Stimulated activated CD4-positive, alpha-beta T cell treated with anti-CD3 and anti-CD28 coated beads, Interleukin-1b, Interleukin-23, amount 100 ng/mL, for 1 hour (primary cell): ENCODE measurements at regions not wholly inside any gene's neighbourhood (a gene's known extent, or its start where the extent isn't known, plus 50 kb on each side); places are given as distances from the start of the nearest gene placed in this dataset.

ENCODE experiments used
- DNase-seq, 2 donors: peaks; one replicate each; pipeline ENCODE4 v3.0.0-alpha.2; 2020; ENCODE audit warnings: low read depth in 2 of 2

DNA sequence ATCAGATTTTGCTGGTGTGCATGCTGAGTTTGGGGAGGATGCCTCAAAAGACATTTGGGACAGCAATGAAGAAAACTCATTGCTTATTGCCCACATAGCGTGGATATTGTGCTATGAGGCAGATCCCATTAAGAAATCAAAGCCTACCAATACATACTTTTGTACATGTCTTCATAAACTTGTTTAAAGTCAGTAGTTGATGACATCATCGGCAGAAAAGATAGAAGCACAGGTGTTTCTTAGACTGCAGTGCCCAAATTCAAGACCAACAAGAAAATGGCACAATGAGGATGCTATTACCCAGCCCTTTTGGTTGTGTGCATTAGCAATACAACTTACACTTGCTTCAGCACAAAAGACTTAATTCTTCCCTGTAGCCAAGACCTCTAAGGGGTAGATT, 428.7 kb upstream of the RARB start:
- DNase-seq, result no peak

DNA sequence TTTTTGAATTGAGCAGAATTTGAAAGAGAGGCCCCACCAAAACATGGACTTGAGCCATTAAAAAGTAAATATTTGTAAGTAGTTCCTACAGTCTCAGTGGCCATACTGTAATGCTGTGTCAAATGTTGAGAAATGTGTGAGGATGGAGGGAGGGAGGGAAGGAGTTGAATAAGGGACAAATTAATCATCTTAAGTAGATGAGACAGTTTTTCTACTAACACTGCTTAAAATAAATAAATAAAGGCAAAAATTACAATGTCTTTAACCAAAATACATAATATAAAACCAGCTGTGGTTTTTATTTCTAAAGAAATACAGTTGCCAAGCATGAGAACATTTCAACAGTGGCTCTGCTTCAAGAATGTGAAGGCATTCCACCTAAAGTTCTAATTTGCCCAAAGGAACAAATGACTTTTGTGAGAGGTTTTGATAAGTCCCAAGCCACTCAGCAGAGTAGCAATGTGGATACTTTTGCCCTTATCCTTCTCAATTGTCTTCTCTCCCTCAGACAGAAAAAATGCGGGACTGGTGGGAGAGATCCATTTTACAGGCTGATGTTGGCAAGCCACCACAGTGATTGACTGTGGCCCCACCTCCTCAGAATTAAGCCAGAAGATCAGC, 427.0 kb upstream of the RARB start:
- no peak for DNase-seq

- DNase-seq, result no peak
Measured at GRCh38 chr3:25002052-25002451, 426.0 kb upstream of the RARB start.

GRCh38 chr3:25007974-25008658, 419.9 kb upstream of the RARB start:
- DNase-seq, result no peak

DNA sequence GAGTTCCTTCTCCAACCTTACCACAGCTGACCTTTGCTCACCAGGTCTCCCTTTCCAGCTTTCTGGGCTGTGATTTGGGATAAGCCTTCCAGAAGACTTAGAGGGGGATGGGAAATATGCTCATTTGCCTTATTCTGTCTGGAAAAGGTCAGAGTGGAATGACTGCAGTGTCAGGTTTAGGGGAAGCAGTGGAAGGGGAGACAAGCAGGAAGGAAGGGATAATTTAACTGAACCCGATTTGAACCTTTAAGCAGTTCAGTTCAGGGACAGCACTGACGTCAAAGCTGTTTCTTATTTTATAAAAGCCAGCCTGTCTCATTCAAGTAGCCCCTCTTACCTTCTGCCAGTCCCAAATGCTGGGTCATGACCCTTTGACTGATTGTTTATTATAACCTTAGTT, 418.4 kb upstream of the RARB start:
- DNase-seq, result no peak

DNA sequence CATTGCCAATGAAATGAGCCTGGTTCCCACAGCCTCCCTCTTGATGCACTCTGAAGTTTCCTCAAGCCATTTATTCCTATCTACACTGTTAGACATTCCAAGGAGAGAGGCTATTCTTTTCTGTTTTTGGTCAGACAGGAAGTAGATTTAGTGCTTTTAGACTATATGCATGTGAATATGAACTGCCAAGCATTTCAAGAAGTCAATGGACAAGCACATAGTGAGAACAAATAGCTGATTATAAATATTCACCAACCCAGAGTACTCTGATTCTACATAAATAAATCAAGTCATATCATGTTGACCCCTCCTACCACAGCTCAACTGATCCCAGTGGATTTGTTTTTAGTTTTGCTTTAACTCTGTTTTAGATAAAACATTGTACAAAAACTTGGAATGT, 412.5 kb upstream of the RARB start:
- no peak for DNase-seq

- DNase-seq, result no peak
Measured at GRCh38 chr3:25018909-25019308, 409.2 kb upstream of the RARB start.

GRCh38 chr3:25019506-25019905, 408.6 kb upstream of the RARB start:
- DNase-seq, result no peak

- no peak for DNase-seq
Measured at GRCh38 chr3:25021816-25022215, 406.2 kb upstream of the RARB start.

DNA sequence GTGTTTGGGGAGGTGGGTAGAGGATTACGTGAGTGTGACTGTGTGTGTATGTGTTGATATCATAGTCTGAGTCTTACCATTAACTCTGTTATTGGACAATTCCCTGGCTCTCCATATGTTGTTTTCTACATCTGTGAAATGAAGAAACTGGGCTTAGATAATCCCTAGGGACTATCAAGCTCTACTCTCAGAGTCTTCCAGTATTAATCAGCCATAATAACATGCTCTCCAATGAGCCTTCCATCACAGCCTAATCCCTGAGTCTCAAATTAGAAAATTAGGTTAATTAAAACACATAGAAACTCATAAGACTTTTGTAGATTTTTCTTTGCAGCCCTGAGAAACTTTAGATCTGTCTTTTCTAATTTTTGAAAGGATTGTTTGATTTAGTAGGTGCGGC, 404.2 kb upstream of the RARB start:
- no peak for DNase-seq

GRCh38 chr3:25025236-25025635, 402.8 kb upstream of the RARB start:
- no peak for DNase-seq

- no peak for DNase-seq
Measured at GRCh38 chr3:25027650-25028049, 400.4 kb upstream of the RARB start.

GRCh38 chr3:25029820-25030219, 398.2 kb upstream of the RARB start:
- DNase-seq, result no peak

DNA sequence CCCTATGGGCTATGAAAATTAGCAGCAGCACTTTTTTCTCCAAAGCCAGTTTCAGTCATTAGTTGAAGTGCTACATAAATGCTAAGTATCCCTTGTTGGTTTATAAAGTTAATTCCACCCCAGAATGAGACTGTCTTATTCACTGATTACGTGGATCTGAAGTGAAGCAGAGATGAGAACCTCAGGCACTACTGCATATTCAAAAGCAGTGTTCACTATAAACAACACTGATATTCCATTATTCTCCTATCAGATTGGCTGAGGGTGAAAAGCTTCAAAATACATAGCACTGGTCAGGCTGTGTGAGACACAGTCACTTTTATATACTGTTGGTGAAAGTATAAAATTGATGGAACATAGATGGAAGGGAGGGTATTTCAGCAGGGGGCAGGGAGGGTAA, 395.7 kb upstream of the RARB start:
- no peak for DNase-seq

DNA sequence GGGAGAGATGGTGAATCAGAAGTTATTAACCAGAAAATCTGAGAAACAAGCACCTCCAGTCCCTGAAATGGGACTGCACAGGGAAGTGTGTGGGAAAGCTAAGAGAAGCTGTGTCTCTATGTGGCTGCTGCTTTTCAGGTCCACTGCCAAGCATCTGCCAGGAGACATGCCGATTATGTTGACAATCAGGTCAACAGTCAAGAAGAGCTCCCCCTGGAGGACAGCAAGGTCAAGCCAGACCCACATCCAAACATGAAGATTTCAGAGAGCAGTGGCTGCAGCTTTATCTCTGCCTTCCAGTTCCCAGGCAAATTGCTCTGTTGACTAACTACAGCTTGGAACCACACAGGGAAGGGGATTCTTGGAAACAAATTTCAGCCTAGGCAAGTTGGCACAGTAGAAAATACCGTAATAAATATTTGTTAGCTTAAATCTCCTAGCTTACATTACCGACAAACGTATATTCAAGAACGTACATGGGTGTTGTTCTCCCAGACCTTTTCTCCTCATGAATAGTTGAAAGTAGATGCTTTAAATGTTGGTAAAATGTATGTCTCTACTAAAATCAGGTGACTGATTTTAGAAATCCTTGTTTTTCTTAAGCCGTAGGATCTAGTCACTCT, 394.5 kb upstream of the RARB start:
- DNase-seq, result no peak

DNA sequence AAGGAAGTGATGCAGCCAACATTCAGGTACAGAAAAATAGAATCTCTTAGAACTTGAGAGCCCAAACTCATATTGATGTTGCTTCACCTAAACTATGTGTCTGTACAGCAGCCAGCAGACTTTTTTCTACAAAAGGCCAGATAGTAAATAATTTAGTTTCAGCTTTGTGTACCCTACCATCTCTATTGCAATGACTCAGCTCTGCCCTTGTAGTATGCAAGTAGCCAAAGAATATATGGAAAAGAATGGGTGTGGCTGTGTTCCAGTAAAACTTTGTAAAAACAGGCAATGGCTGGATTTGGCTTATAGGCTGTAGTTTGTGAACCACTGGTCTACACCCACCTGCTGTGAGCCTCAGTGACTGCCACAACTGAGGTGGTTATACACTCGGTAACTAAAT, 392.5 kb upstream of the RARB start:
- DNase-seq, result no peak

DNA sequence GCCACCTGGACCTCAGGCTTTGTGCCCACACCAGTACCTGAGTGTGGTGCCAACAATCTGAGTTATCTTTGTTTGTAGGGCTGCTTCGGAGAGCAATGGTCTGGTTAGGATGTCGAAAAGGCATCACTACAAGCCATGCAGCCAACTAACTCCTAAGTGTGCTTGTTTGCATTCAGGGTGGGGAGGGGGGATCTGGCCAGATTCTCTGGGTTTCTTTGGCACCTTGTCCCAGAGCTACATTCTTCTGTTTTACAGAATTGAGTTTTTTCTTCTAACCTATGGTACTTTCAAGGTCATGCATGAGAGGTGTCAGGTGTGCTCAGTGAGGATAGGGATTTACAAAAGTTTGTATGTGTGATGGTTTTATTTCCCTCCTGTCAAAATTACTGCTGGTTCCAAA, 391.4 kb upstream of the RARB start:
- DNase-seq, result no peak

GRCh38 chr3:25037049-25037547, 391.0 kb upstream of the RARB start:
- DNase-seq, result no peak

DNA sequence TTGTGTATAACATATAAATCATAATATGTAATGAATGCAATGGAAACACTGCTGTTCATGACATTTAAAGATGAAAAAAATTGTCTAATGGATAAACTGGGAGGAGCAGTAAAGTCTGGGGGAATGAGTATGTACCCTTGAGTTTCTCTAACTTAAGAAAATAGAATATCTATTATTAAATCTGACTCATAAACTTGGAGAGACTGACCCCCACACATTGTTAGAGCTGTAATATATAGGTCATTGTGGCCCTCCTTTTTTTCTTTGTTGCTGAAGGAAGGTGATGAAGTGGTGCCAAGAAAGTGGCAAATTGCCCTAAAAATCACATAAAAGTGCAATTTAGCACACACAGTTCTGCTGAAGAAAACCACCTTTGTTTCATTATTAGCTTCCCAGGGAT, 389.8 kb upstream of the RARB start:
- no peak for DNase-seq

GRCh38 chr3:25038922-25039321, 389.1 kb upstream of the RARB start:
- no peak for DNase-seq

GRCh38 chr3:25040748-25041147, 387.3 kb upstream of the RARB start:
- no peak for DNase-seq

- DNase-seq, result no peak
Measured at GRCh38 chr3:25041871-25042584, 386.0 kb upstream of the RARB start.

GRCh38 chr3:25043177-25043576, 384.9 kb upstream of the RARB start:
- DNase-seq, result no peak
